NB4 (cell line): ENCODE measurements at regions not wholly inside any gene's neighbourhood (a gene's known extent, or its start where the extent isn't known, plus 50 kb on each side); places are given as distances from the start of the nearest gene placed in this dataset.

ENCODE experiments used
- POLR2A ChIP-seq: IDR thresholded peaks from 2 replicates; pipeline ENCODE4 v1.6.1; 2011; ENCODE audit warnings: mild to moderate bottlenecking; ENCODE audit not compliant: insufficient read length; ENCODE audit errors: extremely low read depth
- TF ChIP-seq, protein P1 (sequence below): IDR thresholded peaks from one replicate; pipeline ENCODE4 v1.5.1; 2012; ENCODE audit warnings: low read depth, low read length
- TF ChIP-seq, protein P2 (sequence below): IDR thresholded peaks from 2 replicates; pipeline ENCODE4 v1.6.1; 2011; ENCODE audit warnings: low read depth, low read length

DNA sequence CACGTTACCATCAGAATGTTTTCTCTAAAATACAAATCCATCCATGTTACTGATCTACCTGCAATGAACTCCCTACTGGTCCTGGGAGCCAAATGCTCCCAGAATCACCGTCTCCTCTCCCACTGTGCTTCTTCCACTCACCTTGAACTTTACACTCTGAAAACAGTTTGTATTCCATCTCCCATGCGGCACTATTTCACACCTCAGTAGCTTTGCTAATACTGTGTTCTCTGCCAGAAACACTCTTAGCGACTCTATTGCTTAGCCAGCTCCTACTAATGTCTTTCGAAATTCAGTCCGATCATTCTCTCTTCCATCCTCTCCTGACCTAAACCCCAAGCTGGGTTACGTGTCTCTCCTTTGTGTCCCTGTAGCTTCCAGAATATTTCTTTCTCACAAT is 284.4 kb upstream of the DUSP10 start:
- TF ChIP-seq, protein P1, sequence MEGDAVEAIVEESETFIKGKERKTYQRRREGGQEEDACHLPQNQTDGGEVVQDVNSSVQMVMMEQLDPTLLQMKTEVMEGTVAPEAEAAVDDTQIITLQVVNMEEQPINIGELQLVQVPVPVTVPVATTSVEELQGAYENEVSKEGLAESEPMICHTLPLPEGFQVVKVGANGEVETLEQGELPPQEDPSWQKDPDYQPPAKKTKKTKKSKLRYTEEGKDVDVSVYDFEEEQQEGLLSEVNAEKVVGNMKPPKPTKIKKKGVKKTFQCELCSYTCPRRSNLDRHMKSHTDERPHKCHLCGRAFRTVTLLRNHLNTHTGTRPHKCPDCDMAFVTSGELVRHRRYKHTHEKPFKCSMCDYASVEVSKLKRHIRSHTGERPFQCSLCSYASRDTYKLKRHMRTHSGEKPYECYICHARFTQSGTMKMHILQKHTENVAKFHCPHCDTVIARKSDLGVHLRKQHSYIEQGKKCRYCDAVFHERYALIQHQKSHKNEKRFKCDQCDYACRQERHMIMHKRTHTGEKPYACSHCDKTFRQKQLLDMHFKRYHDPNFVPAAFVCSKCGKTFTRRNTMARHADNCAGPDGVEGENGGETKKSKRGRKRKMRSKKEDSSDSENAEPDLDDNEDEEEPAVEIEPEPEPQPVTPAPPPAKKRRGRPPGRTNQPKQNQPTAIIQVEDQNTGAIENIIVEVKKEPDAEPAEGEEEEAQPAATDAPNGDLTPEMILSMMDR, result no peak
- TF ChIP-seq POLR2A, result no peak
- TF ChIP-seq, protein P2, sequence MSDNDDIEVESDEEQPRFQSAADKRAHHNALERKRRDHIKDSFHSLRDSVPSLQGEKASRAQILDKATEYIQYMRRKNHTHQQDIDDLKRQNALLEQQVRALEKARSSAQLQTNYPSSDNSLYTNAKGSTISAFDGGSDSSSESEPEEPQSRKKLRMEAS, result no peak
